Activated CD4-positive, alpha-beta memory T cell treated with anti-CD3 and anti-CD28 coated beads, Interleukin-2, amount 10 ng/mL, durations not matched to agents 7 days and 5 days (primary cell): ENCODE measurements at regions not wholly inside any gene's neighbourhood (a gene's known extent, or its start where the extent isn't known, plus 50 kb on each side); places are given as distances from the start of the nearest gene placed in this dataset.
"Not testable (repeated sequence)": the region's sequence is repeated elsewhere in the genome, so short reads cannot be mapped to it uniquely, and the experiment has no call there.

Experiments
- CTCF ChIA-PET: fragments of 350-600 bp; sonication (Branson Sonifier 250); formaldehyde crosslinking; loops from one replicate; lab custom pipeline; 2021; ENCODE audit warnings: antibody characterized with exemption, inconsistent platforms; lab: Charles Lee
- POLR2A ChIA-PET: fragments of 350-600 bp; sonication (Branson Sonifier 250); formaldehyde crosslinking; loops from one replicate; lab custom pipeline; 2021; ENCODE audit warnings: antibody characterized with exemption; lab: Charles Lee
- DNase-seq: peaks from one replicate; pipeline ENCODE4 v3.0.0-alpha.2; 2020
- H3K27ac Mint-ChIP-seq: one replicate; pipeline ENCODE4 v1.8.0; 2021; ENCODE audit warnings: mild to moderate bottlenecking, mixed read lengths
- H3K27me3 Mint-ChIP-seq: one replicate; pipeline ENCODE4 v1.8.0; 2021; ENCODE audit warnings: mixed read lengths
- H3K36me3 Mint-ChIP-seq: one replicate; pipeline ENCODE4 v1.8.0; 2021; ENCODE audit warnings: low read depth, mixed read lengths
- H3K4me1 Mint-ChIP-seq: one replicate; pipeline ENCODE4 v1.8.0; 2021; ENCODE audit warnings: mixed read lengths
- H3K4me3 Mint-ChIP-seq: one replicate; pipeline ENCODE4 v1.8.0; 2021; ENCODE audit warnings: mild to moderate bottlenecking, mixed read lengths
- H3K9me3 Mint-ChIP-seq: one replicate; pipeline ENCODE4 v1.8.0; 2021; ENCODE audit warnings: mixed read lengths

- H3K9me3 Mint-ChIP-seq, H3K4me3 Mint-ChIP-seq, H3K4me1 Mint-ChIP-seq, H3K27ac Mint-ChIP-seq, H3K36me3 Mint-ChIP-seq, CTCF ChIA-PET, DNase-seq, POLR2A ChIA-PET: not testable (repeated sequence)
- H3K27me3 Mint-ChIP-seq, result peaks cover 28% of the 10 kb centered on the region
Observed at GRCh38 chr1:41308520-41308919, 52.7 kb upstream of the FOXO6 start.

- H3K4me3 Mint-ChIP-seq, result no peak overlapping the region
- DNase-seq, result no peak
- peaks cover 40% of the 10 kb centered on the region for H3K27me3 Mint-ChIP-seq
- ChIA-PET CTCF (no interaction called here), POLR2A (no interaction called here)
- no peak overlapping the region for H3K27ac Mint-ChIP-seq
- peaks cover 2% of the 10 kb centered on the region for H3K4me1 Mint-ChIP-seq
- H3K9me3 Mint-ChIP-seq, result no peaks in the 10 kb centered on the region
- H3K36me3 Mint-ChIP-seq, result no peaks in the 10 kb centered on the region
Observed at GRCh38 chr1:41305576-41306363, 55.5 kb upstream of the FOXO6 start.

GRCh38 chr1:41296506-41296905 is 54.4 kb upstream of the SCMH1 start:
- CTCF ChIA-PET, result no interaction called here
- Mint-ChIP-seq H3K9me3 (no peaks in the 10 kb centered on the region), H3K4me3 (no peak overlapping the region), H3K27me3 (peaks cover 25% of the 10 kb centered on the region), H3K27ac (no peak overlapping the region), H3K36me3 (no peaks in the 10 kb centered on the region), H3K4me1 (no peaks in the 10 kb centered on the region)
- POLR2A ChIA-PET, result no interaction called here
- no peak for DNase-seq

DNA sequence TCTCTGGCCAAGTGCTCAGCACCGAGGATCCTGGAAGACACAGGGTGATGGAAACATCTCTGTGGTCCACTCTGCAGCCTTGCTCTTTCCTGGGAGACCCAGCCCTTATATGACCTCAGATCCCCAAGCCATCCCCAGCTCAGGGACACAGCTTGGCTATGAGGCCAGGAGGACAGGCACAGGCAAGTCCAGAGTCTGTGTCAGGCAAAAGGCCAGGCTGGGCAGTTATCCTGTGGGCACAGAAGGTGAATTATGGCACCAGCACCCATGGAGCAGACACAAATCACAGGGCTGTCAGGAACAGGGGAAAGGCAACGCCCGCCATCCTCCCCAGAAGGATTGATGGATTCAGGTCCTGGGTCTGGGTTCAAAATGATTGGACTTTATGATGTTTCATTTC is 52.1 kb upstream of the SCMH1 start:
- POLR2A ChIA-PET, result no interaction called here
- peaks cover 31% of the 10 kb centered on the region for H3K27me3 Mint-ChIP-seq
- DNase-seq, result no peak
- H3K9me3 Mint-ChIP-seq, result no peaks in the 10 kb centered on the region
- H3K27ac Mint-ChIP-seq, result no peak overlapping the region
- CTCF ChIA-PET, result interaction anchor here (1.5 kb wide), 1 partner anchor 11 kb away, joined by 5 read pairs; no protein-coding TSS in a partner anchor
- no peak overlapping the region for H3K4me3 Mint-ChIP-seq
- no peaks in the 10 kb centered on the region for H3K4me1 Mint-ChIP-seq
- H3K36me3 Mint-ChIP-seq, result no peaks in the 10 kb centered on the region

DNA sequence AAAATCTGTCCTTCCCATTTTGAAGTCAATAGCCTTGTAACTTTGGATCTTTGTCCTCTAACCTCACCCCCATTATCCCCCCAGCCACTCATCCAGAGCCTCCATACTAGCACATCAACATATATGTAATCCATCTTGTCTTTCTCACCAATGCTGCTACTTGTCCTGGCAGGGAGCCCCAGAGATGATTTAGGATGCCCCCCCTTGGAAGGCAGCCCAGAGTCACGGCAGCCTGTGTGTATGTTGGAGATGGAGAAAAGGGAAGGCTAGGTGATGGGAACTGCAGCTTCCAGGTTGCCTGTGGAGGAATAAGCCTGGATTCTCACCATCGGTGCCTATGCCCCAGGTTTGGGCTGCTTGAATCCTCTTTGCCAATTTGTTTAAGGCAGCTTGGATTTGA is 51.7 kb upstream of the SCMH1 start:
- ChIA-PET CTCF (interaction anchor here (1.5 kb wide), 1 partner anchor 11 kb away, joined by 5 read pairs; no protein-coding TSS in a partner anchor), POLR2A (no interaction called here)
- H3K36me3 Mint-ChIP-seq, result no peaks in the 10 kb centered on the region
- H3K9me3 Mint-ChIP-seq, result no peaks in the 10 kb centered on the region
- H3K4me3 Mint-ChIP-seq, result no peak overlapping the region
- no peaks in the 10 kb centered on the region for H3K4me1 Mint-ChIP-seq
- H3K27me3 Mint-ChIP-seq, result peaks cover 32% of the 10 kb centered on the region
- no peak for DNase-seq
- H3K27ac Mint-ChIP-seq, result no peak overlapping the region
